ENCODE measurements at regions not wholly inside any gene's neighbourhood (a gene's known extent, or its start where the extent isn't known, plus 50 kb on each side); places are given as distances from the start of the nearest gene placed in this dataset.
A peak's percentile ranks its signal among the peaks of the same experiment; 100 is the strongest.

DNA sequence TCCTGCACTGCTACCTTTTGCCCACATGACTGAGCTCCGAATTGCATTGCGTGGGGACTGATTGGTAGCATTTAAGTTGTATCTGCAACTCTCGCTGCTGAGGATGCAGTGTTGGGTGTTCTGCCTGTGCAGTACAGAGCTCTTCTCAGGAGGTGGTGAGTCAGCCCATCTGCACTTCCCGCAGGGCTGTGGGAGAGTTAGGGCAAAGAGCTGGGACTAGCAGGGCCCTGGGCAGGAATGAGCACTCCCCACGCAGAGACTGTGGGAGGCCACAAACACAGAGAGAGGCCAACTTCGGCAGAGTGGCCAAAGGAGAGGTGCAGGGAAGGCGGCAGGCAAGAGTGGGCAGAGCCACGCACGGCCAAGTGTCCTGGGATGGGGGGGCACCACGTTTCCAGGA is 244.7 kb downstream of the SIPA1L2 start:
- no peak for TF ChIP-seq POLR2A (IDR thresholded peaks at IDR 0.05)
- TF ChIP-seq, protein P1, sequence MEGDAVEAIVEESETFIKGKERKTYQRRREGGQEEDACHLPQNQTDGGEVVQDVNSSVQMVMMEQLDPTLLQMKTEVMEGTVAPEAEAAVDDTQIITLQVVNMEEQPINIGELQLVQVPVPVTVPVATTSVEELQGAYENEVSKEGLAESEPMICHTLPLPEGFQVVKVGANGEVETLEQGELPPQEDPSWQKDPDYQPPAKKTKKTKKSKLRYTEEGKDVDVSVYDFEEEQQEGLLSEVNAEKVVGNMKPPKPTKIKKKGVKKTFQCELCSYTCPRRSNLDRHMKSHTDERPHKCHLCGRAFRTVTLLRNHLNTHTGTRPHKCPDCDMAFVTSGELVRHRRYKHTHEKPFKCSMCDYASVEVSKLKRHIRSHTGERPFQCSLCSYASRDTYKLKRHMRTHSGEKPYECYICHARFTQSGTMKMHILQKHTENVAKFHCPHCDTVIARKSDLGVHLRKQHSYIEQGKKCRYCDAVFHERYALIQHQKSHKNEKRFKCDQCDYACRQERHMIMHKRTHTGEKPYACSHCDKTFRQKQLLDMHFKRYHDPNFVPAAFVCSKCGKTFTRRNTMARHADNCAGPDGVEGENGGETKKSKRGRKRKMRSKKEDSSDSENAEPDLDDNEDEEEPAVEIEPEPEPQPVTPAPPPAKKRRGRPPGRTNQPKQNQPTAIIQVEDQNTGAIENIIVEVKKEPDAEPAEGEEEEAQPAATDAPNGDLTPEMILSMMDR (IDR thresholded peaks at IDR 0.05): no peak
- no peak for TF ChIP-seq POLR2AphosphoS5 (IDR thresholded peaks at IDR 0.05; ENCODE audit: insufficient read depth in 1 of 2, low read depth in 1 of 2)
- H3K27ac ChIP-seq: no peak overlapping the region
- no peaks in the 10 kb centered on the region for H3K9me3 ChIP-seq
- H3K4me1 ChIP-seq: peaks cover 9% of the 10 kb centered on the region
- no peaks in the 10 kb centered on the region for H3K36me3 ChIP-seq
- intact Hi-C loops (cut with DNase I): no loop called here
- no peak overlapping the region for H3K4me3 ChIP-seq
- H3K27me3 ChIP-seq: no peaks in the 10 kb centered on the region
- DNase-seq (ENCODE audit: extremely low spot score in 2 of 2): no peak

GRCh38 chr1:232384171-232384883 is 245.6 kb downstream of the SIPA1L2 start:
- intact Hi-C loops (cut with DNase I): no loop called here
- H3K9me3 ChIP-seq: no peaks in the 10 kb centered on the region
- no peak overlapping the region for H3K27ac ChIP-seq
- TF ChIP-seq POLR2AphosphoS5 (IDR thresholded peaks at IDR 0.05; ENCODE audit: insufficient read depth in 1 of 2, low read depth in 1 of 2): no peak
- TF ChIP-seq POLR2A (IDR thresholded peaks at IDR 0.05): no peak
- TF ChIP-seq, protein P1 (IDR thresholded peaks at IDR 0.05): no peak
- H3K36me3 ChIP-seq: no peaks in the 10 kb centered on the region
- peaks cover 9% of the 10 kb centered on the region for H3K4me1 ChIP-seq
- peak in 1 of 2 donors; percentile 52 for DNase-seq (ENCODE audit: extremely low spot score in 2 of 2)
- no peak overlapping the region for H3K4me3 ChIP-seq
- no peaks in the 10 kb centered on the region for H3K27me3 ChIP-seq

- intact Hi-C loops (cut with DNase I): no loop called here
Measured at GRCh38 chr1:232383455-232384123, 246.3 kb downstream of the SIPA1L2 start.

DNA sequence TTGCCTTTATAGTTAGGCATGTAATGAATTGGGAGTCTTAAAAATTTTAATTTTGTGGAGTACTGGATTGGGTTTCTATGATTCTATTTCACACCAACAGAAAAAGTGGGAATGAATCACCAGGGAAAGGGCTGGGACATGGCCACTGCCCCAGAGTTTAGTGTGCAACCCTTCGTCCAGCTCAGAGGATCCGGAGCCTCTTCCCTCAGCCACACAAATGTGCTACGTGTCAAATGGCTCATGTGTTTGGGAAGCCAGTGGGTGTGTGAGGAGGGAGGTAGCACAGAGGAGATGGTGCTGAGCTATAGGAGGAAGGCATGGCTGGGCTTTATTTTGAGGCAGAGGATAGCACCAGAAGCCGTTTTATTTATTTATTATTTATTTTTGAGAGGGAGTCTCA is 247.3 kb downstream of the SIPA1L2 start:
- Histone ChIP-seq H3K27ac (no peak overlapping the region), H3K4me3 (no peak overlapping the region), H3K36me3 (no peaks in the 10 kb centered on the region), H3K27me3 (no peaks in the 10 kb centered on the region), H3K9me3 (no peaks in the 10 kb centered on the region), H3K4me1 (peaks cover 23% of the 10 kb centered on the region)
- DNase-seq (ENCODE audit: extremely low spot score in 2 of 2): peak in 1 of 2 donors; percentile 56
- TF ChIP-seq POLR2A (IDR thresholded peaks at IDR 0.05): no peak
- TF ChIP-seq, protein P1 (IDR thresholded peaks at IDR 0.05): no peak
- TF ChIP-seq POLR2AphosphoS5 (IDR thresholded peaks at IDR 0.05; ENCODE audit: insufficient read depth in 1 of 2, low read depth in 1 of 2): no peak
- intact Hi-C loops (cut with DNase I): no loop called here

More at GRCh38 chr1:232383455-232384123, 246.3 kb downstream of the SIPA1L2 start:
- Histone ChIP-seq H3K27me3 (no peaks in the 10 kb centered on the region), H3K27ac (no peak overlapping the region), H3K36me3 (no peaks in the 10 kb centered on the region), H3K9me3 (no peaks in the 10 kb centered on the region), H3K4me3 (no peak overlapping the region), H3K4me1 (peaks cover 15% of the 10 kb centered on the region)
- DNase-seq (ENCODE audit: extremely low spot score in 2 of 2): peak in 1 of 2 donors; percentile 56
- no peak for TF ChIP-seq POLR2AphosphoS5 (IDR thresholded peaks at IDR 0.05; ENCODE audit: insufficient read depth in 1 of 2, low read depth in 1 of 2)
- TF ChIP-seq, protein P1 (IDR thresholded peaks at IDR 0.05): no peak
- TF ChIP-seq POLR2A (IDR thresholded peaks at IDR 0.05): no peak

Data from vagina (tissue), 2 donors.